Breast epithelium (tissue), 3 donors: ENCODE measurements at regions not wholly inside any gene's neighbourhood (a gene's known extent, or its start where the extent isn't known, plus 50 kb on each side); places are given as distances from the start of the nearest gene placed in this dataset.

Source experiments
- POLR2A ChIP-seq: fragments of 450-650 bp; IDR thresholded peaks from one replicate; pipeline ENCODE4 v1.6.1; 2016; ENCODE audit warnings: antibody characterized with exemption, mild to moderate bottlenecking, moderate library complexity
- POLR2AphosphoS5 ChIP-seq, 3 donors: sonication (generic); formaldehyde crosslinking; IDR thresholded peaks; one replicate each; pipeline ENCODE4 v1.6.1; 2017; ENCODE audit warnings: antibody characterized with exemption in 3 of 3
- TF ChIP-seq, protein P1 (sequence below), 3 donors: fragments of 450-650 bp; IDR thresholded peaks; one replicate each; pipeline ENCODE4 v1.5.1; 2016 to 2017; ENCODE audit warnings: antibody characterized with exemption in 3 of 3, mild to moderate bottlenecking in 3 of 3, moderate library complexity in 3 of 3

DNA sequence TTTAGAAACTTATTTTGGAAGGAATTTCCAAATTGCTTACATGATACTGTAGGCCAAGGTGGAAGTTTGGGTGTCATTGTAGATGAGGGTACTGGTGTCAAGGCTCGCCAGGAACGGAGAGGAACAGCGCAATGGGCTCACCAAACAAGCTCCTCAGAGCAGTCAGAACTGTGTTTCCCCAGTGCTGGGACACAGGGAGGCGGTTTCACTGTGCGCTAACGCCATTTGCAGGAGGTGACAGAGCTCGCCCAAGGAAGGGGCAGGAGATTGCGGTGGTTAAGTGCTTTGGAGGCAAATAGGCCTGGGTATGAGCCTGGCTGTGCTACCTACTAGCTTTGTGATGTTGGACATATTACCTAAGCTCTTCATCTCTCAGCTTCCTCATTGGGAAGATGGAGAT is 57.3 kb downstream of the HHEX start:
- TF ChIP-seq, protein P1, sequence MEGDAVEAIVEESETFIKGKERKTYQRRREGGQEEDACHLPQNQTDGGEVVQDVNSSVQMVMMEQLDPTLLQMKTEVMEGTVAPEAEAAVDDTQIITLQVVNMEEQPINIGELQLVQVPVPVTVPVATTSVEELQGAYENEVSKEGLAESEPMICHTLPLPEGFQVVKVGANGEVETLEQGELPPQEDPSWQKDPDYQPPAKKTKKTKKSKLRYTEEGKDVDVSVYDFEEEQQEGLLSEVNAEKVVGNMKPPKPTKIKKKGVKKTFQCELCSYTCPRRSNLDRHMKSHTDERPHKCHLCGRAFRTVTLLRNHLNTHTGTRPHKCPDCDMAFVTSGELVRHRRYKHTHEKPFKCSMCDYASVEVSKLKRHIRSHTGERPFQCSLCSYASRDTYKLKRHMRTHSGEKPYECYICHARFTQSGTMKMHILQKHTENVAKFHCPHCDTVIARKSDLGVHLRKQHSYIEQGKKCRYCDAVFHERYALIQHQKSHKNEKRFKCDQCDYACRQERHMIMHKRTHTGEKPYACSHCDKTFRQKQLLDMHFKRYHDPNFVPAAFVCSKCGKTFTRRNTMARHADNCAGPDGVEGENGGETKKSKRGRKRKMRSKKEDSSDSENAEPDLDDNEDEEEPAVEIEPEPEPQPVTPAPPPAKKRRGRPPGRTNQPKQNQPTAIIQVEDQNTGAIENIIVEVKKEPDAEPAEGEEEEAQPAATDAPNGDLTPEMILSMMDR (IDR thresholded peaks at IDR 0.05) = no peak
- TF ChIP-seq POLR2A = no peak
- TF ChIP-seq POLR2AphosphoS5 (IDR thresholded peaks at IDR 0.05) = no peak
